Testis (tissue), 2 donors: ENCODE measurements at regions not wholly inside any gene's neighbourhood (a gene's known extent, or its start where the extent isn't known, plus 50 kb on each side); places are given as distances from the start of the nearest gene placed in this dataset.
"Not testable (repeated sequence)": the region's sequence is repeated elsewhere in the genome, so short reads cannot be mapped to it uniquely, and the experiment has no call there.

Experiments used
- DNase-seq: peaks from one replicate; pipeline ENCODE4 v3.0.0-alpha.2; 2019
- H3K27ac ChIP-seq, 2 donors: fragments of 200-600 bp; sonication (generic); one replicate each; pipeline ENCODE4 v1.5.1; 2019
- H3K27me3 ChIP-seq: fragments of 200-600 bp; sonication (generic); one replicate; pipeline ENCODE4 v1.5.1; 2019
- H3K36me3 ChIP-seq: fragments of 200-600 bp; sonication (generic); one replicate; pipeline ENCODE4 v1.5.1; 2017; ENCODE audit warnings: low read depth; ENCODE audit errors: missing control alignments
- H3K4me1 ChIP-seq: fragments of 200-600 bp; sonication (generic); one replicate; pipeline ENCODE4 v1.5.1; 2019
- H3K4me3 ChIP-seq, 2 donors: fragments of 200-600 bp; sonication (generic); one replicate each; pipeline ENCODE4 v1.5.1; 2017 to 2019
- H3K9me3 ChIP-seq: fragments of 200-600 bp; sonication (generic); one replicate; pipeline ENCODE4 v1.5.1; 2017
- POLR2A ChIP-seq: fragments of 450-650 bp; IDR thresholded peaks from one replicate; pipeline ENCODE4 v1.6.1; 2017; ENCODE audit warnings: antibody characterized with exemption, mild to moderate bottlenecking, moderate library complexity
- WGBS, 2 donors: methylation state at CpG; one replicate each; pipeline ENCODE4 v1.1.5; 2018; 5-methylcytosine and 5-hydroxymethylcytosine counted together
- intact Hi-C: fragments of 100-400 bp; cut with DNase I; formaldehyde crosslinking; loops from one replicate; pipeline ENCODE4 v1.15.1; 2023; ENCODE audit warnings: low total_unique reads
- TF ChIP-seq, protein P1 (sequence below), 3 experiments: fragments of 450-650 bp in 2 of 3; fragments of 200-600 bp in 1 of 3; sonication (generic) in 1 of 3; IDR thresholded peaks; one replicate each; pipeline ENCODE4 v1.5.1; 2016 to 2019; ENCODE audit warnings: antibody characterized with exemption in 3 of 3, mild to moderate bottlenecking in 2 of 3, moderate library complexity in 1 of 3

DNA sequence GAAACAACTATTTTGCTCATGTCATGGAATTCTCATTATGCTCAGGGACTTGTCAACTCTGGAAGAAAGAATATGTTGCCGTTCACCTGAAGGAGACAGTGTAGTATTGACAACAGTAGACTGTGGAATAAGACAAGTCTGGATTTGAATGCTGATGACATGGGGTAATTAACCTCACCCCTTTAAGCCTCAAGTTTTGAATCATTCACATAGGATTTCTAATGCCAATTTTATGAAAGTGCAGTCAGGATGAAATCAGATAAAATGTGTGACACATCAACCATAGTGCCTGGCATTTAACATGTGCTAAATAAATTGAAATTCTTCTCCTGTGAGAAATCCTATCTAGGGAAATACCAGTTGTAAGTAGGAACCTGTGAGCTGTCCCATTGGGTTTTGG, 305.8 kb downstream of the KIF20B start:
- no peak overlapping the region for H3K4me3 ChIP-seq
- no peaks in the 10 kb centered on the region for H3K27me3 ChIP-seq
- WGBS, 2 donors, result 89 to 91% methylated on average over 1 of the region's 1 CpG
- DNase-seq, result no peak
- intact Hi-C loops, result no loop called here
- no peak overlapping the region for H3K27ac ChIP-seq
- TF ChIP-seq POLR2A, result no peak
- TF ChIP-seq, protein P1, sequence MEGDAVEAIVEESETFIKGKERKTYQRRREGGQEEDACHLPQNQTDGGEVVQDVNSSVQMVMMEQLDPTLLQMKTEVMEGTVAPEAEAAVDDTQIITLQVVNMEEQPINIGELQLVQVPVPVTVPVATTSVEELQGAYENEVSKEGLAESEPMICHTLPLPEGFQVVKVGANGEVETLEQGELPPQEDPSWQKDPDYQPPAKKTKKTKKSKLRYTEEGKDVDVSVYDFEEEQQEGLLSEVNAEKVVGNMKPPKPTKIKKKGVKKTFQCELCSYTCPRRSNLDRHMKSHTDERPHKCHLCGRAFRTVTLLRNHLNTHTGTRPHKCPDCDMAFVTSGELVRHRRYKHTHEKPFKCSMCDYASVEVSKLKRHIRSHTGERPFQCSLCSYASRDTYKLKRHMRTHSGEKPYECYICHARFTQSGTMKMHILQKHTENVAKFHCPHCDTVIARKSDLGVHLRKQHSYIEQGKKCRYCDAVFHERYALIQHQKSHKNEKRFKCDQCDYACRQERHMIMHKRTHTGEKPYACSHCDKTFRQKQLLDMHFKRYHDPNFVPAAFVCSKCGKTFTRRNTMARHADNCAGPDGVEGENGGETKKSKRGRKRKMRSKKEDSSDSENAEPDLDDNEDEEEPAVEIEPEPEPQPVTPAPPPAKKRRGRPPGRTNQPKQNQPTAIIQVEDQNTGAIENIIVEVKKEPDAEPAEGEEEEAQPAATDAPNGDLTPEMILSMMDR (IDR thresholded peaks at IDR 0.05), result no peak
- H3K36me3 ChIP-seq, result no peaks in the 10 kb centered on the region
- no peaks in the 10 kb centered on the region for H3K4me1 ChIP-seq
- H3K9me3 ChIP-seq, result no peaks in the 10 kb centered on the region

DNA sequence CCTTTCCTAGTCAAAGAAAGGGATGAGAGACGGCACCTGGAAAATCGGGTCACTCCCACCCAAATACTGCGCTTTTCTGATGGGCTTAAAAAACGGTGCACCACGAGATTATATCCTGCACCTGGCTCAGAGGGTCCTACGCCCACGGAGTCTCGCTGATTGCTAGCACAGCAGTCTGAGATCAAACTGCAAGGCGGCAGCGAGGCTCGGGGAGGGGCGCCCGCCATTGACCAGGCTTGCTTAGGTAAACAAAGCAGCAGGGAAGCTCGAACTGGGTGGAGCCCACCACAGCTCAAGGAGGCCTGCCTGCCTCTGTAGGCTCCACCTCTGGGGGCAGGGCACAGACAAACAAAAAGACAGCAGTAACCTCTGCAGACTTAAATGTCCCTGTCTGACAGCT, 309.9 kb downstream of the KIF20B start:
- DNase-seq, H3K4me3 ChIP-seq, H3K27me3 ChIP-seq, intact Hi-C loops, H3K27ac ChIP-seq, H3K9me3 ChIP-seq, H3K36me3 ChIP-seq, H3K4me1 ChIP-seq: not testable (repeated sequence)
- 71 to 79% methylated on average over 12 to 13 of the region's 14 CpGs for WGBS, 2 donors

DNA sequence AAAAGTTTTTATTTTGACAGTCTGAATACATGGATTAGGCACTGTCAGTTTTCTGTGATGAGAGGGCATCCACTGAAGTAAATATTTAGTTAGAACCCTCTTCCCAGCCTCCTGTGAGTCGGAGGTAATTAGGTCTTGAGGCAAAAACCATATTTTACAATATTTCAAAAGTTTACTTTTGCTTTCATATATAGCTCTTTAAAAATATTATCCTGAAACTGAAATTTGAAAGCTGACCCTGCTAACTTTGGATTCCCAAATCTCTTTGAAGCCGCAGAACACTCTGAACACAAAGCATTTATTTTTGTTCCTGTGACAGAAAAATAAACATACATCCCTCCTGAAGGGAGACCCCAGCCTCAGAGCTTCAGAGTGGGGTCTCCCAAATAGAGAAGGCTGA, 317.4 kb downstream of the KIF20B start:
- WGBS, 2 donors, result 75 to 77% methylated on average over 2 of the region's 2 CpGs
- no peak for DNase-seq
- no peaks in the 10 kb centered on the region for H3K4me1 ChIP-seq
- no peaks in the 10 kb centered on the region for H3K27me3 ChIP-seq
- H3K36me3 ChIP-seq, result no peaks in the 10 kb centered on the region
- H3K9me3 ChIP-seq, result no peaks in the 10 kb centered on the region
- no peak overlapping the region for H3K4me3 ChIP-seq
- no peak for TF ChIP-seq POLR2A
- TF ChIP-seq, protein P1 (IDR thresholded peaks at IDR 0.05), result no peak
- intact Hi-C loops, result no loop called here
- no peak overlapping the region for H3K27ac ChIP-seq

DNA sequence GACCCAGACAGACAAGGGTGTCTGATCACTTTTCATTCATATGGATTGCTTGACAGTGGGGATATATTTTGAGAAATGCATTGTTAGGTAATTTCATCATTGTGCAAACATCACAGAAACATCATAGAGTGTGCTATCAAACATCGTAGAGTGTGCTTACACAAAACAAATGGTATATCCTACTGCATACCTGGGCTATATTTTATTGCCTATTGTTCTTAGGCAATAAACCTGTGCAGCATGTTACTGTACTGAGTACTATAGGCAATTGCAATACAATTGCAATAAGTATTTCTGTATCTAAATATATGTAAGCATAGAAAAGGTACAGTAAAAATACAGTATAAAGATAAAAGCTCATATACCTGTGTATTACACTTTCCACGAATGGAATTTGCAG, 319.1 kb downstream of the KIF20B start:
- 90 to 93% methylated on average over 2 of the region's 2 CpGs for WGBS, 2 donors
- Histone ChIP-seq H3K27ac (no peak overlapping the region), H3K9me3 (no peaks in the 10 kb centered on the region), H3K36me3 (no peaks in the 10 kb centered on the region), H3K4me3 (no peak overlapping the region), H3K4me1 (no peaks in the 10 kb centered on the region), H3K27me3 (no peaks in the 10 kb centered on the region)
- DNase-seq, result no peak
- intact Hi-C loops, result no loop called here
- TF ChIP-seq POLR2A, result no peak
- TF ChIP-seq, protein P1 (IDR thresholded peaks at IDR 0.05), result no peak

DNA sequence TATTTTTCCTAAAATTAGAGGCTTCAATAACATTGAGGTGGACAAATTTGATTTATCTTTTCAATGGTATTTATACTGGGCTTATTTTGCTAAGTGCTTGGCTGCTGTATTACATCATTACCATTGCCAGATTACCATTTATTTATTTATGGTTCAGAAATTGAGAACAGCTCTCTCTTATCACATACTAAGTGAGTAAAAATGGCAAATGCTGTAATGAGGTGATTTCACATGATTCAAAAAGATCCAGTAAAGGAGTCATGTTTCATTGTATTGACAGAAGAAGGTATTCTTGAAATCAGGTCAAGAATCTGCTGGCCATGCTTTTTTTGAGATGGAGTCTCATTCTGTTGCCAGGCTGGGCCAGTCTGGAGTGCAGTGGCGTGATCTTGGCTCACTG, 322.6 kb downstream of the KIF20B start:
- Histone ChIP-seq H3K27me3 (no peaks in the 10 kb centered on the region), H3K9me3 (no peaks in the 10 kb centered on the region), H3K36me3 (no peaks in the 10 kb centered on the region), H3K27ac (no peak overlapping the region), H3K4me3 (no peak overlapping the region), H3K4me1 (no peaks in the 10 kb centered on the region)
- no peak for TF ChIP-seq POLR2A
- TF ChIP-seq, protein P1 (IDR thresholded peaks at IDR 0.05), result no peak
- DNase-seq, result no peak
- intact Hi-C loops, result no loop called here
- 80 to 90% methylated on average over 1 of the region's 1 CpG for WGBS, 2 donors
